ENCODE measurements at regions not wholly inside any gene's neighbourhood (a gene's known extent, or its start where the extent isn't known, plus 50 kb on each side); places are given as distances from the start of the nearest gene placed in this dataset.

DNA sequence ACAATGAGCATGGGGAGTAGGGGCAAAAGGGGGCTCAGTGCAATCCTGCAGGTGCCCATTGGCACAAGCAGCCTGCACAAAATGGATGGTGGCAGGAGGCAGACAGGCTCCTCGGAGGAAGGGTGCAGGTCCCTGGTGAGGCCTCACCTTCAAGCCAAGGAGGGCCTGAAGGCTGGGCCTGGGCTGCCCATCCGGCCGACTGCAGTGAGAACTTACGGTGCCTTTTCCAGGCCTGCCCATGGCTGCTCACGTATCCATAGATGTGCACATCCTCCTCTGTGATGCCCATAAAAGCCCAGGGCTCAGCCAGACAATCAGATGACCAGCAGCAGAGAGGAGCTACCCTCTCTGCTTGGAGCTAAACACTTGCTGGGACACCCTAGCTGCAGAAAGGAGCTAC, 1089.8 kb downstream of the PCDH18 start:
- no peak for DNase-seq
- H3K27me3 ChIP-seq (ENCODE audit: control insufficient read depth, insufficient read depth, low read length) = no peaks in the 10 kb centered on the region
- H3K27me3 Mint-ChIP-seq (ENCODE audit: low read depth in 2 of 2) = no peaks in the 10 kb centered on the region
- no peaks in the 10 kb centered on the region for H3K4me1 Mint-ChIP-seq
- H3K4me3 ChIP-seq (ENCODE audit: low read length) = no peak overlapping the region
- peaks cover 2 to 3% of the 10 kb centered on the region in 2 donors for H3K9me3 Mint-ChIP-seq
- WGBS (ENCODE audit: insufficient coverage) = 91% methylated on average over 5 of the region's 5 CpGs
- intact Hi-C loops (cut with micrococcal nuclease) = no loop called here
- TF ChIP-seq, protein P1, sequence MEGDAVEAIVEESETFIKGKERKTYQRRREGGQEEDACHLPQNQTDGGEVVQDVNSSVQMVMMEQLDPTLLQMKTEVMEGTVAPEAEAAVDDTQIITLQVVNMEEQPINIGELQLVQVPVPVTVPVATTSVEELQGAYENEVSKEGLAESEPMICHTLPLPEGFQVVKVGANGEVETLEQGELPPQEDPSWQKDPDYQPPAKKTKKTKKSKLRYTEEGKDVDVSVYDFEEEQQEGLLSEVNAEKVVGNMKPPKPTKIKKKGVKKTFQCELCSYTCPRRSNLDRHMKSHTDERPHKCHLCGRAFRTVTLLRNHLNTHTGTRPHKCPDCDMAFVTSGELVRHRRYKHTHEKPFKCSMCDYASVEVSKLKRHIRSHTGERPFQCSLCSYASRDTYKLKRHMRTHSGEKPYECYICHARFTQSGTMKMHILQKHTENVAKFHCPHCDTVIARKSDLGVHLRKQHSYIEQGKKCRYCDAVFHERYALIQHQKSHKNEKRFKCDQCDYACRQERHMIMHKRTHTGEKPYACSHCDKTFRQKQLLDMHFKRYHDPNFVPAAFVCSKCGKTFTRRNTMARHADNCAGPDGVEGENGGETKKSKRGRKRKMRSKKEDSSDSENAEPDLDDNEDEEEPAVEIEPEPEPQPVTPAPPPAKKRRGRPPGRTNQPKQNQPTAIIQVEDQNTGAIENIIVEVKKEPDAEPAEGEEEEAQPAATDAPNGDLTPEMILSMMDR (IDR thresholded peaks at IDR 0.05) = no peak
- H3K4me3 Mint-ChIP-seq = no peak overlapping the region
- H3K27ac ChIP-seq (ENCODE audit: low read length) = no peak overlapping the region
- no peak overlapping the region for H3K27ac Mint-ChIP-seq
- no peaks in the 10 kb centered on the region for H3K36me3 Mint-ChIP-seq
- H3K4me1 ChIP-seq (ENCODE audit: control insufficient read depth, insufficient read depth, low read length) = no peaks in the 10 kb centered on the region
- no peak for ATAC-seq
- peaks cover 14% of the 10 kb centered on the region for H3K9me3 ChIP-seq (ENCODE audit: control insufficient read depth, insufficient read depth, low read length)
- no peaks in the 10 kb centered on the region for H3K36me3 ChIP-seq (ENCODE audit: control insufficient read depth, insufficient read depth, low read length)

DNA sequence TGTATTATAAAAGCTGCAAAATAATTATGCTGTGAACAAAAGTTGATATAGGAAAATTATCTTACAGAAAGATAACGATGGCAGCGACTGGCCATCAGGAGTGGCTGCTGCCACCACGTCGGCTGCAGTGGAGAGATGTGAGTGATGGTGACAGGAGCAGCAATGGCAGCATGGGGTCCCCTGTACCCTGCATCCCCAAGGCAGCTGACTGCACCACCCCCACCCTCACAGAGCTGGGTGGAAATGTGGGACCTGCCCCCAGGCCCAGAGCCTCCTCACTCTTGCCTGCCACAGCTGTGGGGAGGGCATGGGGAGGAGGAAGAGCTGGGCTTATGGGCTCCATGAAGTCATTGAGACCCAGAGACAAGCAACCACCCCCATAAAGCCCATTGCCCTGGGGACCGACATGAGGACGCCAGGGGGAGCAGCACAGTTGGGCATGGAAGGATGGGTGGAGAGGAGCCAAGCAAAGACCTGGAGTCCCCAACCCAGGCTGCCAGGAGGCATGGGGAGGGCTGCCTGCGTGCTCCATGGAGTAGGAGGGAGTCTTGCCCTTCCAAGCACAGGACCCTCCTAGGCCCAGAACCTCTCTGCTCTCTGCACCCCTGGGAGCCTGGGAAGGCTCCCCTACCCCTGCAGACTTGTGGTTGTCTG, 1090.5 kb downstream of the PCDH18 start:
- no peak overlapping the region for H3K27ac ChIP-seq (ENCODE audit: low read length)
- ATAC-seq (no peak), DNase-seq (no peak)
- 85% methylated on average over 7 of the region's 7 CpGs for WGBS (ENCODE audit: insufficient coverage)
- no peaks in the 10 kb centered on the region for H3K4me1 Mint-ChIP-seq
- intact Hi-C loops (cut with micrococcal nuclease) = no loop called here
- no peaks in the 10 kb centered on the region for H3K4me1 ChIP-seq (ENCODE audit: control insufficient read depth, insufficient read depth, low read length)
- peaks cover 14% of the 10 kb centered on the region for H3K9me3 ChIP-seq (ENCODE audit: control insufficient read depth, insufficient read depth, low read length)
- H3K27ac Mint-ChIP-seq = no peak overlapping the region
- no peaks in the 10 kb centered on the region for H3K36me3 Mint-ChIP-seq
- H3K4me3 Mint-ChIP-seq = no peak overlapping the region
- no peaks in the 10 kb centered on the region for H3K27me3 ChIP-seq (ENCODE audit: control insufficient read depth, insufficient read depth, low read length)
- no peak overlapping the region for H3K4me3 ChIP-seq (ENCODE audit: low read length)
- H3K36me3 ChIP-seq (ENCODE audit: control insufficient read depth, insufficient read depth, low read length) = no peaks in the 10 kb centered on the region
- TF ChIP-seq, protein P1 (IDR thresholded peaks at IDR 0.05) = no peak
- H3K9me3 Mint-ChIP-seq = peaks cover 2 to 3% of the 10 kb centered on the region in 2 donors
- no peaks in the 10 kb centered on the region for H3K27me3 Mint-ChIP-seq (ENCODE audit: low read depth in 2 of 2)

DNA sequence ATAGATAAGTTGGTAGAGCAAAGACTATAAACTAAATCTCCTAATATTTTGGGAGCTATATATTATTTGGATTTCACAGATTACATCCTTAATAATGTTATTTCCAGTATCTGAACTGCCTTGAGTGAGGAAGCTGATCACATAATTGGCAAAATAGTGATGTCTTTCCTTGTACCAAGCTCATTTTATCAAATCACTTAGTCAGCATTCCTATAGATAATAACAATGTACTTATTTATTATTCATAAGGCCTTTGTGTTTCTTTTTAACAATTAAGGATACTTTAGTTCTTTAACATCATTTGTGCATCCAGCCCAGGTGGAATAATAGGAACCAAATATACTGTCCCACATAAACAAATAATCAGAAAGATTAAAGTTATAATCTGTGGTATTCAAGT, 1093.6 kb downstream of the PCDH18 start:
- DNase-seq = no peak
- H3K4me3 Mint-ChIP-seq = no peak overlapping the region
- TF ChIP-seq, protein P1 (IDR thresholded peaks at IDR 0.05) = no peak
- no peak overlapping the region for H3K27ac Mint-ChIP-seq
- Histone ChIP-seq H3K9me3 (ENCODE audit: control insufficient read depth, insufficient read depth, low read length) (peaks cover 14% of the 10 kb centered on the region), H3K36me3 (ENCODE audit: control insufficient read depth, insufficient read depth, low read length) (no peaks in the 10 kb centered on the region), H3K4me1 (ENCODE audit: control insufficient read depth, insufficient read depth, low read length) (no peaks in the 10 kb centered on the region), H3K4me3 (ENCODE audit: low read length) (no peak overlapping the region), H3K27ac (ENCODE audit: low read length) (no peak overlapping the region), H3K27me3 (ENCODE audit: control insufficient read depth, insufficient read depth, low read length) (no peaks in the 10 kb centered on the region)
- no peak for ATAC-seq
- no peaks in the 10 kb centered on the region for H3K4me1 Mint-ChIP-seq
- H3K36me3 Mint-ChIP-seq = no peaks in the 10 kb centered on the region
- intact Hi-C loops (cut with micrococcal nuclease) = no loop called here
- H3K9me3 Mint-ChIP-seq = peaks cover 3% of the 10 kb centered on the region in 2 donors
- H3K27me3 Mint-ChIP-seq (ENCODE audit: low read depth in 2 of 2) = no peaks in the 10 kb centered on the region

DNA sequence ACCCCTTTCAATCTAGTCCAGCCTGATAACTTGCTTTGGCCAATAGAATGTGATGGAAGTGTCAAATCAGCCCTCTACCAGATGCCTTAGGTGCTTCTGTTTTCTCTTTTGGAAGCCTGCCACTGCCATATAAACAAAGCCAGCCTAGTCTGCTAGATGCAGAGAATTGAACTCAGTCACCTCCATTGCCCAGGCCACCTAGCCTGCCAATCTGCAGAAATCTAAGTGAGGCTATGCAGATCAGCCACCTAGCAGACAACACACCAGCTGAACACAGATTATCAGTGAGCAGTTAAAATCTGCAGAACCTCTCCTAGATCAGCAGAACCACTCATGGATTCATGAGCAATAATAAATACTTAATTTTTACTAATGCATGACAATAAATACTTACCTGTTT, 1108.2 kb downstream of the PCDH18 start:
- Histone ChIP-seq H3K36me3 (ENCODE audit: control insufficient read depth, insufficient read depth, low read length) (no peaks in the 10 kb centered on the region), H3K27me3 (ENCODE audit: control insufficient read depth, insufficient read depth, low read length) (no peaks in the 10 kb centered on the region), H3K4me3 (ENCODE audit: low read length) (no peak overlapping the region), H3K4me1 (ENCODE audit: control insufficient read depth, insufficient read depth, low read length) (no peaks in the 10 kb centered on the region), H3K9me3 (ENCODE audit: control insufficient read depth, insufficient read depth, low read length) (no peaks in the 10 kb centered on the region), H3K27ac (ENCODE audit: low read length) (no peak overlapping the region)
- H3K27me3 Mint-ChIP-seq (ENCODE audit: low read depth in 2 of 2) = no peaks in the 10 kb centered on the region
- TF ChIP-seq, protein P1 (IDR thresholded peaks at IDR 0.05) = no peak
- no peak for ATAC-seq
- H3K36me3 Mint-ChIP-seq = no peaks in the 10 kb centered on the region
- intact Hi-C loops (cut with micrococcal nuclease) = no loop called here
- H3K4me1 Mint-ChIP-seq = no peaks in the 10 kb centered on the region
- H3K4me3 Mint-ChIP-seq = no peak overlapping the region
- DNase-seq = no peak
- H3K9me3 Mint-ChIP-seq = peaks cover 4 to 9% of the 10 kb centered on the region in 2 donors
- H3K27ac Mint-ChIP-seq = no peak overlapping the region

Data from natural killer cell (primary cell).